ENCODE measurements at regions not wholly inside any gene's neighbourhood (a gene's known extent, or its start where the extent isn't known, plus 50 kb on each side); places are given as distances from the start of the nearest gene placed in this dataset.

- Histone ChIP-seq H3K27me3 (ENCODE audit: insufficient read depth, low read length) (no peaks in the 10 kb centered on the region), H2AFZ (ENCODE audit: low read length) (no peak overlapping the region), H3K79me2 (ENCODE audit: insufficient read depth, low read length) (no peaks in the 10 kb centered on the region), H3K36me3 (ENCODE audit: insufficient read depth, low read length) (no peaks in the 10 kb centered on the region), H4K20me1 (ENCODE audit: insufficient read depth, low read length) (no peaks in the 10 kb centered on the region), H3K4me2 (ENCODE audit: insufficient read depth, low read length) (no peak overlapping the region), H3K4me3 (ENCODE audit: insufficient read depth, low read length) (no peak overlapping the region), H3K4me1 (ENCODE audit: insufficient read depth, low read length) (no peaks in the 10 kb centered on the region), H3K27ac (ENCODE audit: low read depth, low read length) (no peak overlapping the region), H3K9me3 (ENCODE audit: low read depth, low read length) (no peaks in the 10 kb centered on the region)
- DNase-seq (ENCODE audit: insufficient read length, low spot score, missing footprints), result no peak
- TF ChIP-seq CTCF (IDR thresholded peaks at IDR 0.05; ENCODE audit: extremely low read depth, low read depth, low read length), result no peak
Observed at GRCh38 chr3:95254061-95254460, 1191.2 kb downstream of the NSUN3 start.

- H2AFZ ChIP-seq (ENCODE audit: low read length), result no peak overlapping the region
- H3K79me2 ChIP-seq (ENCODE audit: insufficient read depth, low read length), result no peaks in the 10 kb centered on the region
- no peak for DNase-seq (ENCODE audit: insufficient read length, low spot score, missing footprints)
- no peaks in the 10 kb centered on the region for H3K4me1 ChIP-seq (ENCODE audit: insufficient read depth, low read length)
- no peak overlapping the region for H3K27ac ChIP-seq (ENCODE audit: low read depth, low read length)
- H3K36me3 ChIP-seq (ENCODE audit: insufficient read depth, low read length), result no peaks in the 10 kb centered on the region
- H3K9me3 ChIP-seq (ENCODE audit: low read depth, low read length), result no peaks in the 10 kb centered on the region
- TF ChIP-seq CTCF (IDR thresholded peaks at IDR 0.05; ENCODE audit: extremely low read depth, low read depth, low read length), result no peak
- H3K27me3 ChIP-seq (ENCODE audit: insufficient read depth, low read length), result no peaks in the 10 kb centered on the region
- no peaks in the 10 kb centered on the region for H4K20me1 ChIP-seq (ENCODE audit: insufficient read depth, low read length)
- no peak overlapping the region for H3K4me2 ChIP-seq (ENCODE audit: insufficient read depth, low read length)
- no peak overlapping the region for H3K4me3 ChIP-seq (ENCODE audit: insufficient read depth, low read length)
Observed at GRCh38 chr3:95254758-95255157, 1191.9 kb downstream of the NSUN3 start.

- DNase-seq (ENCODE audit: insufficient read length, low spot score, missing footprints), result no peak
- Histone ChIP-seq H3K36me3 (ENCODE audit: insufficient read depth, low read length) (no peaks in the 10 kb centered on the region), H3K4me3 (ENCODE audit: insufficient read depth, low read length) (no peak overlapping the region), H3K9me3 (ENCODE audit: low read depth, low read length) (no peaks in the 10 kb centered on the region), H3K27ac (ENCODE audit: low read depth, low read length) (no peak overlapping the region), H3K27me3 (ENCODE audit: insufficient read depth, low read length) (no peaks in the 10 kb centered on the region), H3K79me2 (ENCODE audit: insufficient read depth, low read length) (no peaks in the 10 kb centered on the region), H3K4me2 (ENCODE audit: insufficient read depth, low read length) (no peak overlapping the region), H3K4me1 (ENCODE audit: insufficient read depth, low read length) (no peaks in the 10 kb centered on the region), H2AFZ (ENCODE audit: low read length) (no peak overlapping the region), H4K20me1 (ENCODE audit: insufficient read depth, low read length) (no peaks in the 10 kb centered on the region)
- no peak for TF ChIP-seq CTCF (IDR thresholded peaks at IDR 0.05; ENCODE audit: extremely low read depth, low read depth, low read length)
Observed at GRCh38 chr3:95265129-95265528, 1202.3 kb downstream of the NSUN3 start.

GRCh38 chr3:95271395-95271794 is 1208.5 kb downstream of the NSUN3 start:
- Histone ChIP-seq H3K79me2 (ENCODE audit: insufficient read depth, low read length) (no peaks in the 10 kb centered on the region), H3K4me1 (ENCODE audit: insufficient read depth, low read length) (no peaks in the 10 kb centered on the region), H3K4me3 (ENCODE audit: insufficient read depth, low read length) (no peak overlapping the region), H4K20me1 (ENCODE audit: insufficient read depth, low read length) (no peaks in the 10 kb centered on the region), H3K36me3 (ENCODE audit: insufficient read depth, low read length) (no peaks in the 10 kb centered on the region), H3K4me2 (ENCODE audit: insufficient read depth, low read length) (no peak overlapping the region), H3K27me3 (ENCODE audit: insufficient read depth, low read length) (no peaks in the 10 kb centered on the region), H3K27ac (ENCODE audit: low read depth, low read length) (no peak overlapping the region), H3K9me3 (ENCODE audit: low read depth, low read length) (no peaks in the 10 kb centered on the region), H2AFZ (ENCODE audit: low read length) (no peak overlapping the region)
- TF ChIP-seq CTCF (IDR thresholded peaks at IDR 0.05; ENCODE audit: extremely low read depth, low read depth, low read length), result no peak
- no peak for DNase-seq (ENCODE audit: insufficient read length, low spot score, missing footprints)

Data from osteoblast (primary cell).